ACHN (cell line): ENCODE measurements at regions not wholly inside any gene's neighbourhood (a gene's known extent, or its start where the extent isn't known, plus 50 kb on each side); places are given as distances from the start of the nearest gene placed in this dataset.
A peak's percentile ranks its signal among the peaks of the same experiment; 100 is the strongest.
"Not testable (repeated sequence)": the region's sequence is repeated elsewhere in the genome, so short reads cannot be mapped to it uniquely, and the experiment has no call there.

Source experiments
- DNase-seq: peaks from one replicate; pipeline ENCODE4 v3.0.0-alpha.2; 2015
- in situ Hi-C: cut with HindIII; loops from 2 replicates; pipeline ENCODE4 v1.10.0; 2017; ENCODE audit warnings: low sequenced_read_pairs, low pct_ligation_motif_present, low pct_unique_long_range_greater_than_20kb

- in situ Hi-C loops, result no loop called here
- DNase-seq, result no peak
Measured at GRCh38 chr9:134522976-134523375, 118.6 kb upstream of the COL5A1 start.

DNA sequence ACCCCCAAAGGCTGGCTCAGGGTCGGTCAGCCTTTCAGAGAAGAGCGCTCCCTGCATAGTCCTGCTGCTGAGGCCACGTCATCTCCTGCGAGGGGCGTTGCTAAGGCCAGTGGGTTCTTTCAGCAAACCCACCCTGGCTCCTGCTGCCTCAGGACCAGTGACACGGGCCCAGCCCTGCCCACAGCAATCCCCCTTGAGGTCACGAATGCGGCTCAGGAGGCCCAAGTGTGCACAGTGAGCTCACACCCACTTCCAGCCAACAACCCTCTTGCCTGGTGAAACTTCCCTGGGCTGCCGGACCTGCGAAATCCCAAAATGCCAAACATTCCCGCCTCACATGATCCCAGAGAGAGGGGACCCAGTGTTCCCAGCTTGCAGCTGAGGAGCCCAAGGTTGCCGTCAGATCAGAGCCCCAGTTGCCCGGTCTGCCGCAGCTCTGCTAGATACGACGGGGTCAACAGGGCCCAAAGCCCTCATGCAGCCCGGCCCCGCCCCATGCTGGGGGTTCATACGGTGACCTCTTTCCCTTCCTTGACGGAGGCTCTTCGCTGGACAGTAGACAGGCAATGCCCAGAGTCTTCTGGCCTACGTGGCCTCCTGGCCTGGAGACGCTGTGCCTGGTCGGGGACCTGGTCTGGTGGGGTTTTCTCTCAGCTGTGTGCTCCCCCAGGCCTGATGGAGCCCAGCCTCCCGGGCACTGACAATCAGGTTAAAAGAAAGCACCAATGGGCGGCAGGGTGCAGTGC, 116.4 kb upstream of the COL5A1 start:
- in situ Hi-C loops, result no loop called here
- DNase-seq, result no peak

GRCh38 chr9:134525841-134526583, 115.6 kb upstream of the COL5A1 start:
- in situ Hi-C loops, result no loop called here
- DNase-seq, result no peak

GRCh38 chr9:134526584-134527477, 114.8 kb upstream of the COL5A1 start:
- in situ Hi-C loops, result no loop called here
- no peak for DNase-seq

- DNase-seq, result no peak
- in situ Hi-C loops, result no loop called here
Measured at GRCh38 chr9:134530724-134531123, 110.9 kb upstream of the COL5A1 start.

GRCh38 chr9:134531220-134531970, 110.2 kb upstream of the COL5A1 start:
- no peak for DNase-seq
- in situ Hi-C loops, result no loop called here

DNA sequence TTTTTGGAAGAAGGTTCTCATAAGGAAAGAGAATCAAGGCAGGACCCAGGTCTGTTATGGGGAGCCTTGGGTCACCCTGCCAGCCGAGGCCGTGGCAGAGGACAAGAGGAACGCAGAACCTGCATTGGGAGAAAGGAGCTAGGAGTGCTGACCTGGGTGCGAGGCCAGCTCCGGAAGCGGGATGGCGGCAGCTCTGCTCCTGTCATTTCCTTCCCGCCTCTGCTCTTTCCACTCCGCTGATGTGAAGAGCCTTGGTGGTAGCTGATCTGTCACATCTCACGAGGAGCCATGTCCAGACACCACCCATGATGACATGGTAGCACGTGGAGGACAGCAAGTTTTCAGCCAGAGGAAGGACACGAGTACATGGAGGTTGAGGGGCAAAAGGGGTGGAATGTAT, 109.5 kb upstream of the COL5A1 start:
- DNase-seq, result no peak
- in situ Hi-C loops, result no loop called here

DNA sequence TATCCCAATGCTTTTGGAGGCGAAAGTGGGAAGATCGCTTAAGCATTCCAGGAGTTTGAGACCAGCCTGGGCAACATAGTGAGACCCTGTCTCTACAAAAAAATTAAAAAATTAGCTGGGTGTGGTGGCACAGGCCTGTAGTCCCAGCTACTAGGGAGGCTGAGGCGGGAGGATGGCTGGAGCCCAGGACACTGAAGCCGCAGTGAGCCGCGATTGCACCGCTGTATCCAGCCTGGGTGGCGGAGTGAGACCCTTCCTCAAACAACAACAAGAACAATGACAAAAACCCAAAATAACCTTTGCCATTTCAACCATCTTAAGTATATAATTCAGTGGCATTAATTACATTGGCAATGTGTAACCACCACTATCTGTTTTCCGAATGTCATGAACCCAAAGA, 108.9 kb upstream of the COL5A1 start:
- in situ Hi-C loops, DNase-seq: not testable (repeated sequence)

DNA sequence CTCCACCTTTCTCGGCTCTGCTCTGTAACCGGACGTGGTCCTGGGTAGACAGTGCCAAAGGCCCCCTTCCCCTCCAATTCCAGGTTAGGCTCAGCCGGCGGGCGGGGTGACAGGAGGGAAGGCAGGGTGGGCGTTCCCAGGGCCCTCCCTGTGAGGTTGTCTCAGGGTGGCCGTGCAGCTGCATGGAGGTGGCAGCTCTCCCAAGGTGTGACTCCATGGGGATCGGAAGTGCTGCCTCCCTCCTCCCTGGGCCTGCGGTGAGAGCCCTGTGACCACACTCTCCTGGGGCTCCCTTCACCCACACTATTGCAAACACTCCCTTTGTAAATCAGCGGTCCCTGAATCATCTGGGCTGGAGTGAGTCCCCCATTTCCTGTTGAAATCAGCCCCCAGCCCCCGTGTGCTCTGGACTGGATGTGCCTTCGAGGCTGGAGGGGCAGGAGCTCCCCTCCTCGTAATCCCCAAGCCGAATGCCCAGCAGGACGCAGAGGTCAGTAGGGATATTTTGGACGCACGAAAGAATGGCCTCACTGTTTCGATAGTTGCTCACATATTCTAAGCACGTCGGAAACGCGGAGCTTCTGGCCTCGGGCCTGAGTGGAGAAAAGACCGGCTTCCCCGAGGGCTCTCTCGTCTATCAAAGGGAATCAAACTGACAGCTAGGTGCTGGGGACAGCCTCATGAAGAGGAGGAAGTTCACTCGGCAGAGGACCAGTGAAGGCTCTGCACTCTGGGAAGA, 107.6 kb upstream of the COL5A1 start:
- DNase-seq, result no peak
- in situ Hi-C loops, result no loop called here

DNA sequence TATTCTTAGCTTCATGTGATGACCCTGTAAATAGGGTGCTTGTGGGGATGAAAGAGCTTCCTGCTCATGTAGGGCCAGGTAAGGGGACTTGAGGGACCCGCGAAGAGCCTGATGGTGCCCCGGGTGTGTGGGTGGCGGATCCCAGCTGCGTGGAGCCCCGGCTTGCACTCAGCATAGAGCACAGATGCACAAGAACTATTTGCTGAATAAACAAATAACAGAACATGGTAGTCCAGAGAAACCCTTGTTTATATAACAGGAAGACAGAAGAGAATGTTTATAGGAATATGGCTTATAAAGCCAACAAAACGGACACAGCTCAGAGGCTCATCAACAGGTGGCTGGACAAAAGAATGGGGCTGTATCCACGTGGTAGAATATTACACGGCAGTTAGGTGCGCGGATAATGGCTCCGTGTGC, 106.9 kb upstream of the COL5A1 start:
- no peak for DNase-seq
- in situ Hi-C loops, result no loop called here

- no peak for DNase-seq
- in situ Hi-C loops, result no loop called here
Measured at GRCh38 chr9:134535171-134535570, 106.4 kb upstream of the COL5A1 start.

DNA sequence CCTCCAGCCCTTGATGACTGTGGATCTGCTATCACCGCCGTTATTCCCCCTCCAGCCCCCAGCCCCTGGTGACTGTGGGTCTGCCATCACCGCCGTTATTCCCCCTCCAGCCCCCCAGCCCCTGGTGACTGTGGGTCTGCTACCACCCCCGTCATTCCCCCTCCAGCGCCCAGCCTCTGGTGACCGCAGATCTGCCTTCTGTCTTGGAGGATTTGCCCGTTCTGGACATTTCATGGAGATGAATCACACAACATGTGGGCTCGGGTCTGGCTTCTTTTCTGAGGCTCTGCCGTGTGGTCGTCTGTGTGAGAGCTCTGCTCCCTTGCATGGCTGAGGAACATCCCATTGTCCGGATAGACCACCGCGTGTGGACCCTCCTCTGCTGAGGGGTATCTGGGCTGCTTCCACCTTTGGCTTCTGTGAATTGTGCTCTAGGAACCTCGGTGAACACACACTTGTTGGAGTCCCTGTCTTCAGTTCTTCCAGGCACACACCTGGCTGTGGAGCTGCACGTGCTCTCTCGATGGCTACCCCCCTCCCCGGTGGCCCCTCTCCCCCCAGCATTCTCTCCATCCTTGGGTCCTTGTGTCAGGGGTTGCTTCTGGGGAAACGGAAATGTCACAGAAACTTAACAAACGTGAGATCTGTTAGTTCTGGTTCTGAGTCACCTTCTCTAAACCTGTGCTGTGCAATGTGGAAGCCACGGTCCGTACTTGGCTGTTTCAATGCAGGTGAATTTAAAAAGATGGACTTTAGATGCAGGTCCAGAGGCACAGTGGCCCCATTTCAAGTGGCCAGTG, 105.3 kb upstream of the COL5A1 start:
- in situ Hi-C loops, result no loop called here
- DNase-seq, result peak; percentile 1

DNA sequence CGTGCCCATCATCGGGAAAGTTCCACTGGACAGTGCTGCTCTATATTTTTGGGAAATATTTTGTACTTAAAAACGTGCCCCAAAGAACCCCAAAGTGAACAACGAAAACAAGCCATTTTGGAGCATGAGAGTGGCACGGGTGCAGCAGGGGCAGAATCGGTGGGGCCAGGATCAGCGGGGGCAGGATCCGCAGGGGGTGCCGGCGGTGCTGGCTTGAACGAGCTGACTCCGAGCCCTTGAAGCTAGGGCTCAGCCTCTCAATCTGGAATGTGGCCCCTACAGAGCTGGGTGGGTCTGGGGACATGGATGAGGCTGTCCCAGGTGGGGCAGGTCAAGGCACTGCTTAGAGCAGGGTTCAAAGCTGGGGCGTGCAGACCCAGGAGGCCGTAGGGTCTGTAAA, 104.7 kb upstream of the COL5A1 start:
- no peak for DNase-seq
- in situ Hi-C loops, result no loop called here

DNA sequence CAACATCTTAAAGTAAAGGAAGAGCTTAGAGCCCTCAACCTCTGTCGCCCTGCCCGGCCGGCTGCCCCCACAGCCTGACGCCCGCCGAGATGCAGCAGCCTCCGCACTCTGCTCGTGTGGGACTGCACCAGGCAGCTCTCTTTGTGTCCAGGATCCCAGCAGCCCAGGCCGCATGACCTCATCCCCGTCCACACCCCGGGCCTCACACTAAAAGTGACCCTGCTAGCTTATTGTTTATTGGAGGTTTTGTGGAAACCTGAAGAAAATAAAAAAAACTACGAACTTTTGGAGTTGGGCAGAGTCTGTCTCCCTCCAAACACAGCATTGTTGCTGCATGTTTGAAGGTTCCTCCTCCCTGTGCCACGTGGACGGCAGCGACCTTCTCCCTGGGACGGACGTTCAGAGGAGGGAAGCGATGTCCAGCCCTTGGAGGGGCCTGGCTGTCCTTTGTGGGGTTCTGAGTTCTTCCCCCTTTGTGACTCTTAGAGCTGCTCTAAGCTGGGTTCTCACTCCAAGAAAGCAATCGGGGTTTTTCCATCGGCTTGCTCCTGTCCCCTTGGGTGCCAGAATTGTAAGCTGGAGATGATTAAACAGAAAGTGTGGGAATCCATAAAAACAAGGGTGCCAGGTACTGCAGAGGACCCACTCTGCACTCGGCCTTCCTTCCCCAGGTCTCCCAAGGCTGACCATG, 103.5 kb upstream of the COL5A1 start:
- DNase-seq, result no peak
- in situ Hi-C loops, result no loop called here

- in situ Hi-C loops, result no loop called here
Measured at GRCh38 chr9:134538856-134539566, 102.6 kb upstream of the COL5A1 start.

DNA sequence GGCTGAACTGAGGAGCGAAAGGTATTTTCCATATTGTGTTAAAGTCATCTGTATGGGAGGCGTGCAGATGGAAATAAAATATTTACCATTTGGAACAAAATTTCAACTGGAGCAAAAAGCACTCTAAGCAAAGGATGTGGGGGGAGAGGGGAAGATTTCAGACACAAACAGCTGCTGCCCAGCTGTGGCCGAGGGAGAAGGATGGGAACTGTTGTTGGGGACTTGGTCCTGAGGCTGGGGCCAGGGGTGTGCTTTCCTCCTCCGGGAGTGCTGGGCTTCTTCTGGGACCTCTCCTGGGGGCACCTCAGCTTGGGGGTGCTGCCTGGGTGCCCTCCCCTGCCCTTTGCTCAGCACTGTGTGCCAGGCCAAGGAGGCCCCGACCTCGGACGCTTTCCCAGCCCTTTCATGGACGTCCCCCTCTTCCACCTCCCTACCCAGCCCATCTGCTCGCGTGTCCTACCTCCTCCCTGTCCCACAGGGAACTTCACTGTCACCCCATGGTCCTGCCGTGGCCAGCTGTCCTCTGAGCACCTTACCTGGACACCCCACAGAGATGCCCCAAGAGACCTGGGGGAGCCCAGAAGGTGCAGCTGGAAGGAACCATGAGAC, 101.9 kb upstream of the COL5A1 start:
- in situ Hi-C loops, result no loop called here
- DNase-seq, result no peak

More at GRCh38 chr9:134538856-134539566, 102.6 kb upstream of the COL5A1 start:
- DNase-seq, result no peak
